Muscle of arm (tissue), 1 donor: ENCODE measurements at regions not wholly inside any gene's neighbourhood (a gene's known extent, or its start where the extent isn't known, plus 50 kb on each side); places are given as distances from the start of the nearest gene placed in this dataset.
"Not testable (repeated sequence)": the region's sequence is repeated elsewhere in the genome, so short reads cannot be mapped to it uniquely, and the experiment has no call there.

Experiments used
- DNase-seq: peaks from one replicate; pipeline ENCODE4 v3.0.0-alpha.2; 2013

DNA sequence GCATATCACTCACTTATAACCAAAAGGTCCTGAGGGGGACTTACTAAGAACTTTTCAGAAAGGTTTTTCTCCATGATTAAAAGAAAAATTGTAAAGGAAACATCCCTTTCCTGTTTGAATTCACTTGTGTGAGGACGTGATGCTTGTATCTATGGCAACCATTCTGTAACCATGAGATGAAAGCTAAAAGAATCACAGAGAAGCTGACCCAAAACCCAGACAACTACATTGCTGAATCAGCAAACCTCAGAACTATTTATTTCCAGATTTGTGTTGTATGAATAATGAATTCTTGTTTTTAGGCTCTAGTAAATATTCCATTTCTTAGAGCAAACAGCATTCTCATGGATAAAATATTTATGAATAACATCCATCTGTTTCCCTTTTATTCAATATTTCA lies 91.2 kb downstream of the RCHY1 start:
- no peak for DNase-seq

DNA sequence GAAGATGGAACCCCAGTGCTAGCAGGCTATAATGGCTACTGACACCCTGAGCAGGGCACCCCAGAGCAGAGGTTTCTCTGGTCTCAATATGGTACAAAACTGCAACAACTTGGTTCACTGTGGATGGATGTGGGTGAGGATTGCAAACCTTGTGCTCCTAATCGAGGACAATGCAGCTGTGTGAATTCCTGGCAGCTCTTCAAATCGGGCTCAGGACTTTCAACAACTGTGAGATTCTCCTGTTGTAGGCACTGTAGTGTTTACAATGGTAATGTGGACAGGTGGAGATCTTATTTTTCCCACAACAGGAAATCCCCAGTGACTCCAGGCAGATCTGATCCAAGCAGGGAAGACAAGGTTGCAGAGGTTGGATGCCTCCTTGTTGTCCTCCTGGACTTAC lies 101.5 kb downstream of the RCHY1 start:
- no peak for DNase-seq

DNA sequence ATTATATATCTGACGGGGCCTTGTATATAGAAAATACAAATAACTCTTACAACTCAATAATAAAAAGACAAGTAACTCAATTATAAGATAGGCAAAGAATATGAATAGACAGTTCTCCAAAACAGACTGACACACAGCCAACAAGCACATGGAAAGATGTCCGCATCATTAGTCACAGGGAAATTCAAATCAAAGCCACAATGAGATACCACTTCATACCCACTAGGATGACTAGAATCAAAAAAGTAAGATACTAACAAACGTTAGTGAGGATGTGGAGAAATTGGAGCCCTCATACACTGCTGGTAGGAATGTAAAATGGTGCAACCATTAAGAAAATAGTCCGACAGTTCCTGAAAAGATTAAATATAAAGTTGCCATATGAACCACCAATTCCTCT lies 115.7 kb downstream of the RCHY1 start:
- DNase-seq = no peak

DNA sequence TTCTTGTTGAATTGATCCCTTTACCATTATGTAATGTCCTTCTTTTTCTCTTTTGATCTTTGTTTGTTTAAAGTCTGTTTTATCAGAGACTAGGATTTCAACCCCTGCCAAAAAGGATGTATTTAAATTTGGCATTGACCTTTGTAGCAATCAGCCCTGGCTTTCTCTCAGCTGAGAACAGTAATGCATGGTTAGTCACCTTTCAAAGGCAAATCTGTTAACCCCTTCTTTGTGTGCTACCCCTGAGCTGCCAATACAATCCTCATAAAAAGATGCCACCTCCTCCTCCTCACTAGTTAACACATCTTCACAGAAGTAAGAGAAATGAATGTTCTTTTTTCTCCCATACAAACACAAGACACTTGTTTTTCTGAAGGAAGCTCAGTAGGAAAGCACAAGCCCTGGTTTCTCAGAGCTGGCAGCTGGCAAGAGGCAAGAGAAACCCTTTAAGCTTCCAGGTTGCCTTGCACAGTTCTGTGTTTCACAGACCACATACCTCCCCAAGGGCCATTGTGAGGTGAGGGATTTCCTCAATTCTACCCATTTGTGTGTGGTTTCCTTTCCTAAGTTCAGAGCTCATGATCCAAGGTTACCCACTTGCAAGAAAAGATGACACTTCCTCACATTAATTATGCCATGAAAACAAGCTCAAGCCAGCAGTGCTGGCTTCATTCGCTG lies 122.6 kb downstream of the RCHY1 start:
- no peak for DNase-seq

DNA sequence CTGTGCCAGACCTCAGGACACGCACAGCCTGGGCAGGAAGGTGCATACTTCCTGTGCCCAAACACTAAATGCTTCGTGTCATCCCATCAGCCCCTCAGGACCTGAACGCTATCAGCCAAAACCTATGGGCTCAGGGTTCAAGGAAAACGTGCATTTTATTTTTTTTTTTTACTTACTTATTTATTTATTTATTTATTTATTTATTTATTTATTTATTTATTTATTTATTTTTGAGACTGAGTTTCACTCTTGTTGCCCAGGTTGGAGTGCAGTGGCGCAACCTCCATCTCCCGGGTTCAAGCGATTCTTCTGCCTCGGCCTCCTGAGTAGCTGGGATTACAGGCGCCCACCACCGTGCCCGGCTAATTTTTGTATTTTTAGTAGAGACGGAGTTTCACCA lies 127.8 kb downstream of the RCHY1 start:
- DNase-seq = not testable (repeated sequence)

DNA sequence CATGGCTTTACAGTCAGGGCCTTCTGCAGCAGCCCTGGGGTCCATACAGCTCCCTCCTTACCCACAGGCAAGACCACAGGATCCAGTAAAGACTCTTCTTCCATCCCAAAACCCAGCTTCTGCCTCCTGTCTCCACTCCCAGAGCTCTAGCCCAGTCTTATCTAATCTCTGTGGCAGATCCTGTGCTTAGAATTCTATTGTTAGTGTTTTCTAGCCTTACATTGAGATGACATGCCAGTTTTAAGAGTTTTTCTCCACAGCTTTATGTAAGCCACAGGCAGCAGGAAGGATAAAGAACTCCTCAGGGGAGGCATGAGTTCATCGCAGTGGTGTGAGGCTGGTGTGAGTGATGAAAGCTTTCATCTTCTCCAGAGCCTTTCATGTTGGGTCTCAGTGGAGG lies 129.1 kb downstream of the RCHY1 start:
- DNase-seq = no peak

DNA sequence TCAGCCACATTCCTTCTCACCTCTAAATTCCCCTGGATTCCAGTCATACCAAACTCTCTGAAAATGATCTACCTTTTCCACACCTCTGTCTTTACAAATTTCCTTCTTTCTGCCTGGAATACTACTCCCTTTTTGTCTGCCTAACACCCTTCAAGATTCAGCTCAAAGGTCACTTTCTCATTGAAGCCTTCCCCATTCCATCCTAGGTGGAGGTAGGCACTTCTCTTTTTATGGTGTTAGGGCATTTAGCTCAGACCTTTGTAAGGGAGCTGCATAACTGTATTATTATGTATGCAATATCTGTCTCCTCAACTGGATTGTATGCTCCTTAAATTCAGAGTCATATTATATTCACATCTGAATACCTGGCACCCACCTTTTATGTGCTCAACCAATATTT lies 137.7 kb downstream of the RCHY1 start:
- DNase-seq = no peak

DNA sequence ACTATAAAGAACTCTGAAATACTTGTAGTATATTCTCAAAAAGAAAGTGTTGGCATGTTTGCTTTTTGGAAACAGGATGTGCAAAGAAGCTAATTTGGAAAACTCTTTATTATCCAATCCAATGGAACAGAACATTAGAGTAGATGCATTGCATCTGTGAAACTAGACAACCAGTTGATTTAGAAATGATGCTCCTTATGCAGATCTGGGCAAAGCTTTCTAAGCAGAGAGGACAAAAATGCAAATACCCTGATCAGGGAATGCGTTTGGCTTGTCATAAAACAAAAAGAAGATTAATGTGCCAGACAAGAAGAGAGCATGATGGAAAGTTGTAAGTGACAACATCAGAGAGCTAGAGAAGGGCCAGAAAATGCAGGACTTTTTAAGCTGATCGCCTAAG lies 142.3 kb downstream of the RCHY1 start:
- peak; percentile 7 for DNase-seq

DNA sequence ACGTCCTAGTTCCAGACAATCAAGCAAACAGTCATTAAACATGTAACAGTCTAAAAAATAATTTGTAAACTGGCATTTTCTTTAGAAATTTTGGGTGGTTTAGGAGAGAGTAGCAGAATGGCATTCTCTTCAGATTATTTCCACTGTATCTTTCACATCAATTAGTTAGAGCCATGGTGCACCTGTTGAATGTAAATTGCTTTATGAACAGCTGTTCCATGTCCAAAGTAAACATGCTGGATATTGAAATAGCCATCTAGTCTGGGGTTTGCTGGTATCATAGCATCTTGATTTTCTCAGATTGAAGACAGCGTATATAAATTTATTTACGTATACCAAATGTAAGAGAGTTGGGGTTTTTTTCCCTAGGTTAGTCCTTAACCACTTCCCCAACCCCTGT lies 143.6 kb downstream of the RCHY1 start:
- no peak for DNase-seq

DNA sequence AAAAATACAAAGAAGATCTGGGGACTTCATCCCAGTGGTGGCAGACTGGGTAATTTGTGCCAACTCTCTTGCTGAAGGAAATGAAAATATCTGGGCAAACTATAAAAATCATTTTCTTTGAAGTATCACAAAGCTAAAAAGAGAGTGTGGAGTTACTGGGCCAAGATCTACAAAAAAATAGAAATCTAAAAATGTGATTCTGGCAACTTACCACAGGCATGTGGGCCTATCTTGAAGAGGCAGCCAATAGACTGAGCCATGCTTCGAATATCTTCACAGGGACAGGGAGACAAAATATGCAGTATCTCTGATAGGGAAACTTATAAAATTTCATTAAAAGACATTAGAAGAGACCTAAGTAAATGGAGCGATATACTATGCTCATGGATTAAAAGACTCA lies 168.8 kb downstream of the RCHY1 start:
- DNase-seq = no peak

DNA sequence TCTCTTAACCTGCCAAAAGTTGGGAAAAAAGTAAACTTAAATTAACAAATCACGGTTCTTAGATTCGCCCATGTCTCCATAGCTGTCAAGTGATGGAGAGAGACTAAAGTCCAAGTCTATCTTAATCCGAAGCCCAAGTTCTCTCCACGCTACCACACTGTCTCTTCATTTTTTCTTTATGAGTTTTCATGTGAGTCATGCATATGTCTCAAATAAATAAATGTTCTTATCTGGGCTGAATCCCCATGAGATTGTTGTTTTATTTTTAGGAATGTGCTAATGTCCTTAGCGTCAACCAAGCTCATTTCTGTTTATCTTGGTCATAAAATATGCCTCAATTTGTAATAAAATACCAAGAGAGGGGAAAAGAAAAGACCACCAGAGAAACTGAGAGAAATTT lies 169.3 kb downstream of the RCHY1 start:
- no peak for DNase-seq

DNA sequence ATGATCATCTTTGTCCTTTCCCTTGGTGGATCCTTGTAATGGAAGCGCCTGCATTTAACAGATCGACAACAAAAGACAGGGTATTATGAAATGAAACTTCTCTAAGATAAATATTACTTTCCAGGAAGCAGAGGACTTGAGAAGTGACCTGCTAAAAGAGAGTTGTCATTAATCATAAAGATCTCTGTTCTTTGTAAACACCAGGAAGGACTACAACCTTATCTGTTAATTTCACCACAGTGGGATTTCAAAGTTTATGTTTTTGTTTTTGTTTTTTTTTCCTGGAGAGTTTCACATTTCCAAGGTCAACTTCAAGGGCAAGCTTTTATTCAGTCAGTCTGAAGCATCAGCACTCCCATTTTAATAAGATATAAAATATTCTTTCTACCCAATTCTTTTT lies 170.9 kb downstream of the RCHY1 start:
- DNase-seq = no peak

DNA sequence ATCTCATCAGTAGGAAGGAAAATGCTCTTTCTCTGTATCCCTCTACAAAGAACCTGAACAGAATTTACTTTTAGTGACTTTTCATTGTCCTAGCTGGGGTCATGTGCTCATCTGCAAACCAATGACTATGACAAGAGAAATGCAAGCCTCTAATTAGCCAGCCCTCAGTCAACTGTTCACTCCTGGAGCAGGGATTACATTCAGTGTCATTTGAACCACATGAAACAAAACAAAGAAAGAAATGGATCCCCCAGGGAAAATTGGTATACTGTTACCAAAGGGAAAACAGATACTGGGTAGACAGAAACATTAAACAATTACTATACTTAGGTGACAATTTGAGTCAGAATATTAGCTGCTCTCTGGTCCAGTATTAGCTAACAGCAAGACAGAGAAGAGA lies 173.6 kb downstream of the RCHY1 start:
- DNase-seq = no peak

DNA sequence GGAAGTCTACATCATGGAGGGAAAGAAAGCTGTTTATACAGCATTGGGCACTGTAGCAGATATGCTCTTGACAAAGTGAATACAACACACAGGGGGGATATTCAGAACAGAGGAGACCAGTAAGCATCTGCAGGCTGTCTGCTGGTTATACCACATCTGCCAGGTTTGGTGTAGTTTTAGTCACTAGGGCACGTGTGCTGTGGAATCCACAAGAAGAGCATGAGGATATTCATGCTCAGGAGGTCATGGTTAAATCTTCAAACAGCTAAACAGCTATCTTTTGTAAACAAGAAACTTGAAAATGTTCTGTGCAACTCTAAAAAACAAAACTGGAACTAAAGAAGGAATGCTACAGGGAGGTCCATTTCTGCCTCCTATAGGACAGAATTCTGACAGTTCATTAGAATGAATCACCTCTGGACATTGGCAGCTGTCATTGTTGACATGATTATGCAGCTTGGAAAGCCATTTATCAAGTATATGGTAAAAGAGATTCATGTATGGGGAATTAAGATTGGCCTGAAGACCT lies 175.8 kb downstream of the RCHY1 start:
- no peak for DNase-seq

DNA sequence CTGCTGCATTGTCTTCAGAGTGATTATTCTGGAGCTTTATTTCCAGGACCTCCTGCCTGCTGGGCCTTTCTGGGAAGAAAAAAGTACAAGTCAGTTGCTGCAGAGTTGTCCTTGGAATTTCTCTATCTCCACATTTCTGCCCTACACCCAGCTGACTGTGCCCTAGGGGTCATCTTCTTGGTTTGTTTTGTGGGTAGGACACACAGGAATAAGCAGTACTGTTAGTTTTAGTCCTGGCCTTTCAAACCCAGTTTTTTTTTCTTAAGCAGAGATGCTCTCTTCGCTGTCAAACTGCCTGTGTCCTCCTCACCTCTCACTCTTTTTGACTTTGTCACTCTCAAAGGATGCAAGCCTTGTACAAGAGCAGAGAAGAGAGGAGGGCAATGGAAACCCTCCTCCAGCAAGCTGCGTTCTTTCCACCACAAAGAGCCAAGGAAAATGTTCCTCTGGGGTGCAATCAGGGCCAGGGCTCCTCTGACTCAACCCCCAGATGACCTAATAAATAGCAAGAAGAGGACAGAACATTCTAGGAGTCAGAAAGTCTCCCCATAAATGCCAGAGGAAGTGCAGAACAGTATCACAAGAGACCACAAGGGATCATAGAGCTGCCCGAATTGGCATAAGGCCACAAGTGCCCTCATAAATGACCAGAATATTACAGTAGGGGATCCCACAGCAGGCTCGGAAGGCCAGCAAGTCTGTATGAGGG lies 186.2 kb downstream of the RCHY1 start:
- no peak for DNase-seq

DNA sequence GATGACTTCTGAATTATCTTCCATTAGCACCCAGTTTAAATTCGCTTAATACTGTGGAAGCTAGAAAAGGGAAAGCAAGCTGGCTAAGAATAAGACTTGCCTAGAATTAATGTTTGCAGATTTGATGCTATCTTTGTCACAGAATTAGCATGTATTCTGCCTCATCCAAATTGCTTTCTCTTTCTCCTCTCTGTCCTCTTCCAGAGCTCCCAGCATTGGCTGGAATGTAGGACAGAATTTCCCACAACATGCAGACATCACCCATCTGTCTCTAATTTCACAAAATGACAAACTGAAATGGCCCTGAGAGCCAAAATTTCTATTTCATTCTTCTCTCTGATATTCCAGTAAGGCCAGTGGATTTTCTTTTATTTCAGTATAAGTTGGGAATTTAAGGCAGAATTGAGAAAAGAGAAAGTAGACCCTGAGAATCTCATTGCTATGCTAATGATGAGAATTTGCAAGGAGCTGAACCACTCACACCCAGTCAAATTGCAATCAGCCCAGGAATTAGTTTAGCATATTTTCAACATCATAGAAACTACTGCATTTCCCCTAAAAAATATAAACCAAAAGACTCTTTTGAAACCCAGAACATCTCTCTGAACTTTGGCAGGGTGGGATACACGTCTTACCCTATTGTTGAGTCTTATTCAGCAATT lies 188.8 kb downstream of the RCHY1 start:
- no peak for DNase-seq

DNA sequence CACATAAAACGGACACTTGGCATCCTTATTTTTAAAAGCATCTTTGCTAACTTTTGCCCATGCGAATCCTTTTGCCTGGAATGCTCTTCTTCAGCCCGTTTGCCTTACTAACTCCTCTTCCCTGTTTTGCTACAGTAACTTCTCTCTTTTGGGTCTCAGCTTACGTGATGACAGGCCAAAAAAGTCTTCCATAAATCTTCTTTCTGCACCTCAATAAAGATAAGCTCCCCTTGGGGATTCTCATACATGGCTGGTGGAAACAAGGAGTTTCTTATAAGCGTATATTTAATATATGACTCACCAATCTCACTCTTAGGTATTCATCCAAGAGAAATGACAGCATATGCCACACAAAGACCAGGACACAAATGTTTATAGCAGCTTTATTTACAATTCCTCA lies 192.7 kb downstream of the RCHY1 start:
- no peak for DNase-seq

DNA sequence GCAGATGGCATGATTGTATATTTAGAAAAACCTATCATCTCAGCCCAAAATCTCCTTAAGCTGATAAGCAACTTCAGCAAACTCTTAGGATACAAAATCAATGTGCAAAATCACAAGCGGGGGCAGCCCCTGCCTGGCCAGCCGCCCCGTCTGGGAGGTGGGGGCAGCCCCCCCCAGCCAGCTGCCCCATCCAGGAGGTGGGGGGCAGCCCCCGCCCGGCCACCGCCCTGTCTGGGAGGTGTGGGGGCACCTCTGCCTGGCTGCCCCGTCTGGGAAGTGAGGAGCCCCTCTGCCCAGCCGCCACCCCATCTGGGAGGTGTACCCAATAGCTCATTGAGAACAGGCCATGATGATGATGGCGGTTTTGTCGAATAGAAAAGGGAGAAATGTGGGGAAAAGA lies 196.6 kb downstream of the RCHY1 start:
- not testable (repeated sequence) for DNase-seq

DNA sequence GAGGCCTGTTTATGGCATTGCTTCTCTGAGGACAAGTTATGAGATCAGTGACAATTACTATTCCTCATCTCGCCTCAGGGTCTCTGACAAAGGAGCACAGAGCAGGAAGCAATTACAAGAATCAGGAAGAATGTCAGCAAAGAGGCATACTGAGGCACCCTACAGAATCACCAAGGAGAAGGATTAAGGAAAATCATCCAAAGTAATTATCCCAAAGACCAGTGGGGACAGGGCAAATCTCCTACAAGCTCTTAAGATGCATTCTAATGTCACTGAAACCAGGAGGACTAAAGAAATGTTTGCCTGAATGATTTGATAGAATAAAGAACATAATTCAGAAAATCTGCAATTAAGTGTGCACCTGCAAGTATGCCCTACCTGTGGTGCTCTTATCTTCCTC lies 206.2 kb downstream of the RCHY1 start:
- no peak for DNase-seq

DNA sequence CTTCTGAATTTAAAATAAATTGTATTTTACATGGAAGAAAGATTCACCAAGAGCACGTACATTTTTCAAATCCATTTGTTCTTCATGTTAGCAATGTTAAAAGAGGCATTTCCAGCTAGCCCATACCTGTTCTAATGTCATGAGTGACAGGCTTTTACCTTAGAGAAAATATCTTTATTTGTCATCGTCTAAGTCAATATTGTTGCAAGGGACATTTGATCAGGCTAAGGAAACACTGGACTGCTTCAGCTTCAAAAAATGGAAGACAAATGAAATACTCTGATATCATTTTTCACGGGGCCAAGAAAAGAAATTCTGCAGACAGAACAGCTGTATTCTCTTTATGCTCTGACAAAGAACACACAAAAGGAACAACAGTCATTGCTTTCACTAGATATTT lies 207.7 kb downstream of the RCHY1 start:
- DNase-seq = no peak

DNA sequence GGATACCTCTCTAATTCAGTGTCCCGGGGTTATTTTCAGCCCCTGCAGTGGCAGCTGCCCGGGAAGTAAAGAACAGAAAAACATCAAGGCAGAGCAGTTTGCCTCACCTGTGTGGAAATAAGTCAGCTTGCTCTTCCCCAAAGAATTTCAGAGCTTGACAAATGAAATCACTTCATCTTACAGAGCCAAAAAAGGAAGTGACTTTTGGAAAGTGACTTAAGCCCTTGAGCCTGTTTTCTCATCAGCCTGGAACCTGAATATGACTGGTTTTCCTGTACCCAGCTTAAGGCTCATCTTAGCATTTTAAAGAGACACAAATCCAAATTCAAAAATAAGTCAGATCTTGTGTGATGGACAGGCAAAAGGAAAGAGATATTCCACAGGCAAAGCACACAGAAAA lies 211.6 kb downstream of the RCHY1 start:
- DNase-seq = no peak

DNA sequence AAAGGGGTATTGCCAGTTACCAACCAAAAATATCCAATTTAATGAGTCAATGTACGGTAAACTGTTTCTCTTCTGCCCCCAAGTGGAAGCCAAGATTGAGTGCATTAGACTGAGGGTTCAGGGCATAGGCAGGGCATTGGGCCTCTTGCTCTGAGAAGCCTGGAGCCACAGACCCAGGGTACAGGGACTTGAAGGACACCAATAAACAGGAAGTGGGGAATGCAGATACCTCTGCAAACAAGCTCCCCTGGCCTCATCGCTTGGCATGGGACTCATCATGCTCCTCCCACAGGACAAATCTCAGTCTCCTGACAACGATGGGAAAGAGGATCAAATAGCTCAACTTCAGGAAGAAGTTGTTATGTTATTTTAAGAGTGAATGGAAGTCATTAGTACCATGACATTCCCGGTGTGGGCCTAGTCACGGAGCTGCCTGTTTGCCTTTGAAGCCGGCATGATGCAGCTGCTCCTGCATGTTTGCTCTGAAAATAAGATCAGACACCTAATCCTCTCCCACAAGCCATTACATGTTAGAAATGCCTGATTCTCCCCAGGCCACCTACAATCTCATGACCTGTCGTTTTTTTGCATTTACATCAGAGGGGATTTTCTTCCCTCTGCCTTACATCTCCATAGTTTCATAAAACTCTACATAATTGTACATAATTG lies 224.2 kb downstream of the RCHY1 start:
- no peak for DNase-seq
